ENCODE measurements at regions not wholly inside any gene's neighbourhood (a gene's known extent, or its start where the extent isn't known, plus 50 kb on each side); places are given as distances from the start of the nearest gene placed in this dataset.

DNA sequence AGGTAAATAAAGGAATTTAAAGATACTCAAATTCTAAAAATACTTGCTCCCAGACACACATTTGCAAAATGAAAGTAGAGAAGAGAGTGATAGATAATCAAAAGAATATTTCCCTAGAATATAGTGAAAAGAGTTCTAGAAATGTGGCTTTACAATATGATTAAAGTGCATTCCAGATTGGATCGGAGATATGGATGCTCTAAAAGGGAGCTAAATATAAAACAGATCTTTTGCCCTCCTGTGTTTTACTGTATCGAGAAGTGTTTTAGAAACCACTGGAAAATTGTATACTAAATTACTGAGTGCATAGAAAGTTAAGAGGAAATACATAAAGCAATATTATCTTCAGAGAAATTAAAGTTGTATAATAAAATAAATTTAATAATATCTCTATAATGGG, 1392.0 kb downstream of the TECRL start:
- H3K27me3 Mint-ChIP-seq = no peaks in the 10 kb centered on the region
- H3K4me1 Mint-ChIP-seq = no peaks in the 10 kb centered on the region
- ChIA-PET POLR2A (no interaction called here), CTCF (no interaction called here)
- DNase-seq = no peak
- no peak overlapping the region for H3K27ac Mint-ChIP-seq
- peaks cover 9% of the 10 kb centered on the region for H3K9me3 Mint-ChIP-seq
- no peak overlapping the region for H3K4me3 Mint-ChIP-seq
- H3K36me3 Mint-ChIP-seq (ENCODE audit: low read depth) = no peaks in the 10 kb centered on the region

DNA sequence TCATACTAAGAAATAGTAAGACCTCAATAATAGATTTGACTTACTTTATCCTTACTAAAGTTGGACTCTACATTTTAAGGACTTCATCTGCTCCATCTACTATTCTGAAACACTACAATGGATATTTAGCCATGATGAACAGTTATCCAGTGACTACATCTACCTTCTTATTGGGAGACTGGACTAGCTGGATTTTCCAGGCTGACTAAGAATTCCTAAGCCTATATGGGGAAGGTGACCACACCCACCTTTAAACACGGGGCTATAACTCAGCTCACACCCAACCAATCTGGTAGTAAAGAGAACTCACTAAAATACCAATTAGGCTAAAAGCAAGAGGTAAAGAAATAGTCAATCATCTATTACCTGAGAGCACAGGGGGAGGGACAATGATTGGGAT, 1438.4 kb downstream of the TECRL start:
- Mint-ChIP-seq H3K9me3 (peaks cover 8% of the 10 kb centered on the region), H3K27ac (no peak overlapping the region), H3K27me3 (no peaks in the 10 kb centered on the region), H3K36me3 (ENCODE audit: low read depth) (no peaks in the 10 kb centered on the region), H3K4me3 (no peak overlapping the region), H3K4me1 (no peaks in the 10 kb centered on the region)
- no peak for DNase-seq
- CTCF ChIA-PET = no interaction called here
- POLR2A ChIA-PET = no interaction called here

DNA sequence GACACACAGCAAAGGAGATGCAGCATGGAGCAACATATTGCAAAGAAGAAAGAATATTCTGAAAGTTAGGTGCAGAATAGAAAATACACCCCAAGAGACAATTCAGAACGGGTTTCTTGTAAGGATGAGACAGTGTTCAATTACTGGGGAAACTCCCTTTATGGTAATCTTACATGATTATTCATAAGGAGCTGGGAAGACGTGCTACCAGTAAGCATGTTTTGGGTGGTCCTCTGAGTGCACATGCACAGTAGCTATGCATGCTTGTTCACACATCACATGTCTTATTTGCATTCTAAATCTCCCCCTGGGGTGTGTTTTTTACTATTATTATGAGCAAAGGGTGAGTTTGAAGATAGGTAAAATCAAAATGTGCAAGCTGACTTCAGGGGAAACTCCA, 1448.8 kb downstream of the TECRL start:
- ChIA-PET POLR2A (no interaction called here), CTCF (no interaction called here)
- Mint-ChIP-seq H3K36me3 (ENCODE audit: low read depth) (no peaks in the 10 kb centered on the region), H3K27ac (no peak overlapping the region), H3K4me1 (no peaks in the 10 kb centered on the region), H3K9me3 (peaks cover 2% of the 10 kb centered on the region), H3K4me3 (no peak overlapping the region), H3K27me3 (no peaks in the 10 kb centered on the region)
- no peak for DNase-seq

DNA sequence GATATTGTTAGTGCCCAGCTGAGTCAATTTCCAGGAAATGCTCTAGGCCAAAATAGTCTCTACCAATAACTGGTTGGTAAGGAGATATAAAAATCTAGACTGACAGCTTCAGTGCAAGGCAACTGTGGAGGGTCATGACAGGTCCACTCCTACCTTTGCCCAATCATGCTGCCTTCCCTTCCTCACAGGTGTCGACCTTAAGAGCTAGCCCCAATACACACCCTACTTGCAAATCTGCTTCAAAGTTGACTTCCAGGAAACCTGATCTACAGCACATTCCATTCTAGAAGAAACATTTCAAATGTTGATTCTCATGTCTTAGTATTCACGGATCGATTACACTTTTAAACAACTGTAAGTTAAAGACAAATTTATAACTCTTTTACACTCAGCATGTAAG, 1455.5 kb downstream of the TECRL start:
- no peaks in the 10 kb centered on the region for H3K4me1 Mint-ChIP-seq

DNA sequence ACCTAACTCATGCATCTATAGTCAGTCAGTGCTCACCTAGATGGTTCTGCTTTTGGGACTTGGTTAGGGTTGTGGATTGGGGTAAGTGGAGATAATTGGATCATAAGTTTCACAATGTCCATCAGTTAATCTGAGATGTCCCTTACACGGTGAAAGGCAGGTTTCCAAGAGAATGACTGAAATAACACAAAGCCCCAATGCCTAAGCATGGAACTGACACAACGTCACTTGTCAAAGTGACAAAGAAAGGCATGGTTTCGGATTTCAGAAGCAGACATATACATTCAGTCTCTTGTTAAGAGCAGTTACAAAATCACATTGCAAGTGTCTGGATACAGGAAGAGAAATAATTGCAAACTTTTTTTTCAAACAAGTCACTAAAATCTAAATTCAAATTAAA, 1456.9 kb downstream of the TECRL start:
- H3K4me3 Mint-ChIP-seq = no peak overlapping the region
- ChIA-PET POLR2A (no interaction called here), CTCF (no interaction called here)
- DNase-seq = no peak
- H3K27ac Mint-ChIP-seq = no peak overlapping the region
- no peaks in the 10 kb centered on the region for H3K36me3 Mint-ChIP-seq (ENCODE audit: low read depth)
- no peaks in the 10 kb centered on the region for H3K27me3 Mint-ChIP-seq
- H3K4me1 Mint-ChIP-seq = no peaks in the 10 kb centered on the region
- H3K9me3 Mint-ChIP-seq = peaks cover 10% of the 10 kb centered on the region

More for the DNA sequence above, 1455.5 kb downstream of the TECRL start:
- Mint-ChIP-seq H3K9me3 (peaks cover 9% of the 10 kb centered on the region), H3K27ac (no peak overlapping the region), H3K27me3 (no peaks in the 10 kb centered on the region), H3K36me3 (ENCODE audit: low read depth) (no peaks in the 10 kb centered on the region), H3K4me3 (no peak overlapping the region)
- DNase-seq = no peak
- ChIA-PET POLR2A (no interaction called here), CTCF (no interaction called here)

DNA sequence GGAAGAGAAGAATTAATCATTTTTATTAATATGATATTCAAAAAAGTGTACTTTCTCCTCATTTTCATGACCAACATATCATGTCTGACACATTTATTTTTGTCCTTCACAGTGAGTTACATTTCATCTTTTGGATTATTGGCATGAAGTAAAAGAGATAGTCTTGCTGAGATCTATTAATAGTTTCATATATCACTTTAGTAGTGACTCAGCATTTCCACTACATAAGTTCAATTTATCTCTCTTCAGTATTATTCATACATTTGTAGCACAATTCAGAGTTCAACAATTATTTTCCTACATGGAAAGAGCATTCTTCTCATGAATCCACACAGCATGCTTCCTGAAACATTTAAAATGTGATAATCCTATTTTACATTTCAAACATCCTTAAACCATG, 1461.1 kb downstream of the TECRL start:
- H3K36me3 Mint-ChIP-seq (ENCODE audit: low read depth) = no peaks in the 10 kb centered on the region
- H3K27ac Mint-ChIP-seq = no peak overlapping the region
- H3K4me3 Mint-ChIP-seq = no peak overlapping the region
- H3K27me3 Mint-ChIP-seq = no peaks in the 10 kb centered on the region
- DNase-seq = no peak
- H3K4me1 Mint-ChIP-seq = no peaks in the 10 kb centered on the region
- ChIA-PET CTCF (no interaction called here), POLR2A (no interaction called here)
- peaks cover 11% of the 10 kb centered on the region for H3K9me3 Mint-ChIP-seq

DNA sequence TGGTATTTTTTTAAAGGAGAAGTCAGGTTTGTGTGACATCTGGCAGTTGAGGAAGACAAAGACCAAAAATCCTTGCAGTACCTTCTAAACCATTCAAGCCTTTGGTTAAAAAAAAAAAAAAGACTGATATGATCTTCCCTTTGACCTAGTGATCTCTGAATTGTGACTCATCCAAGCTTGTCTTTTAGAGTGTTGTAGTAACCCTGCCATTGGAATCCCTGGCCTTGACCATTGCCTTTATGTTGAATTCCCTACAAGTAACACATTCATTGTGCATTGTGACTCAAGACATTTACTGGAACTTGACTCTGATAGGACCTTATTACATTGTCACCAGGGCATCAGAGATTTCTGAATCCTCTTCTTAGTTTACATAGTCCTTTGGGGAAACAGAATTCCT, 1469.0 kb downstream of the TECRL start:
- ChIA-PET CTCF (no interaction called here), POLR2A (no interaction called here)
- H3K36me3 Mint-ChIP-seq (ENCODE audit: low read depth) = no peaks in the 10 kb centered on the region
- peaks cover 25% of the 10 kb centered on the region for H3K9me3 Mint-ChIP-seq
- H3K27me3 Mint-ChIP-seq = no peaks in the 10 kb centered on the region
- H3K4me1 Mint-ChIP-seq = no peaks in the 10 kb centered on the region
- no peak overlapping the region for H3K27ac Mint-ChIP-seq
- no peak for DNase-seq
- no peak overlapping the region for H3K4me3 Mint-ChIP-seq

DNA sequence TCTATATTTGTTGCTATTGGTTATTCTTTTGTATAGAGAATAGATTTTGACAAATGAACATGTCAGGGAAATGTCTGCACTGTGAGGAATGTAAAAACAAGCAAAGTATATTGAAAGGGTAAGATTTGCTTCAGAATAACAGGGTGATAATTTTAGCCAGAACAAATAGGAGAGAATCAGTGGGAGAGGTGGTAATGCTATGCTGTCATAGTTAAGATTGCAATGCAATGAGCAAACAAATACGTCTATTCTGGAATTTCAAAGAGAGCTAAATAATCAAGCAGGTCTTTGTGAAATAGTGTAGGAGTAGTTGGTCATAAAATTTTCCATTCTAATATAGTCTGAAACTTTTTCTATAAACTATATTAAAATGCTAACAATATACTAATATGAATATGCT, 1478.4 kb downstream of the TECRL start:
- Mint-ChIP-seq H3K27ac (no peak overlapping the region), H3K4me3 (no peak overlapping the region), H3K4me1 (no peaks in the 10 kb centered on the region), H3K9me3 (peaks cover 12% of the 10 kb centered on the region), H3K27me3 (no peaks in the 10 kb centered on the region), H3K36me3 (ENCODE audit: low read depth) (no peaks in the 10 kb centered on the region)
- ChIA-PET CTCF (no interaction called here), POLR2A (no interaction called here)
- DNase-seq = no peak

DNA sequence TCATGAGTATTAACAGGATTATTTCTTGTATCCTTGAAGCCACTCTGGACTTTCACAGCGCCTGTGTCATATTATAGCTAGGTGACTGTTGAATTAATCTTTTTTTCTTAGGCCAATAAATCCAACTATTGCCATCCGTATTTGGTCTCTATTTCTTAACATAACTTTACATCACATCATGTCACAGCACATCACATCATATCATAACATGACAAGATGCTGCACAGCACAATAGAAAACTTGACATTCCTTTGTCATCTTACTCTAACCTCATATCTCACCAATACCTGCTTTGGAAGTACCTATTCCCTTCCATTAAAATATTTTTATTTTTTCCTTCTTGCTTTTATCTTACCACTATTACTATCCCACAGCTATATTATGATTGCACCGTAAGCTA, 1480.8 kb downstream of the TECRL start:
- ChIA-PET CTCF (no interaction called here), POLR2A (no interaction called here)
- Mint-ChIP-seq H3K36me3 (ENCODE audit: low read depth) (no peaks in the 10 kb centered on the region), H3K27me3 (no peaks in the 10 kb centered on the region), H3K4me3 (no peak overlapping the region), H3K27ac (no peak overlapping the region), H3K9me3 (peaks cover 7% of the 10 kb centered on the region), H3K4me1 (no peaks in the 10 kb centered on the region)
- DNase-seq = no peak

DNA sequence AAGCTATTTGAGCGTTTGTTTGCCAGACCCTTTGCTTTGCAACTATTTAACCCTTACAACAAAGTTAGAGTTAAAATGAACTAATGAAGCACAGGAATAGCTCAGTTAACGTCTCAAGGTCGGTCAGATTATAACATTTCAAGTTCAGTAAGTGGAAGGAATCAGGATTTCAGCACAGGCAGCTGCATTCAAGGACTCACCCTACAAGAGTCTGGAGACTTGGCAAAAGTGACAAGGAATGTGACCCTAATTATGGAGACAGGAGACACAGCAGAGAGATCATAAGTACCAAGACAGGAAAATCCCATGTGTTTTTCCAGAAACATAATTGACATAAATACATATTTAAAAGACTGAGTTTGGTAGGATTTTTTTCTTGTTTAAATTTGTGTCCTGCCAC, 1481.7 kb downstream of the TECRL start:
- CTCF ChIA-PET = no interaction called here
- peaks cover 6% of the 10 kb centered on the region for H3K9me3 Mint-ChIP-seq
- no peaks in the 10 kb centered on the region for H3K27me3 Mint-ChIP-seq

DNA sequence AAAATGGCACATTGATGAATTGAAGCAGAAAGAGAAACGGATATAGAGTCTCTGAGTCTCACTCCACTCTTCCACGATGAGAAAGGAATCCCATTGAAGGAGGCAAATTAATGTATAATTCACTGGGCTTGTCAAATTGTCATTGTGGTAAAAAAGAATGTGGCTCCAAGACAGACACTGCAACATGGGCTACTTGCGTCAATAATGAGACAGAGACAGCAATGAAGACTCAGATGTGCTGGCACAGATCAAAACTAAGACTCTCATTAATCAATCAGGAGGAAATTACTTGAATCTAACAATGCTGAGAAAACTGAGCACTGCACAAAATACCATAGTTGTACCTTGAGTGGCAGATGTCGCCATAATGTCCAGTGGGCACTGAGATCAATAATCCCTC, 1485.5 kb downstream of the TECRL start:
- no peaks in the 10 kb centered on the region for H3K36me3 Mint-ChIP-seq (ENCODE audit: low read depth)
- CTCF ChIA-PET = no interaction called here
- POLR2A ChIA-PET = no interaction called here
- peaks cover 4% of the 10 kb centered on the region for H3K9me3 Mint-ChIP-seq
- no peak overlapping the region for H3K4me3 Mint-ChIP-seq
- H3K27ac Mint-ChIP-seq = no peak overlapping the region
- no peaks in the 10 kb centered on the region for H3K4me1 Mint-ChIP-seq
- H3K27me3 Mint-ChIP-seq = no peaks in the 10 kb centered on the region
- DNase-seq = no peak

More for the DNA sequence above, 1481.7 kb downstream of the TECRL start:
- no peaks in the 10 kb centered on the region for H3K36me3 Mint-ChIP-seq (ENCODE audit: low read depth)
- no peak overlapping the region for H3K4me3 Mint-ChIP-seq
- no peaks in the 10 kb centered on the region for H3K4me1 Mint-ChIP-seq
- no peak overlapping the region for H3K27ac Mint-ChIP-seq
- POLR2A ChIA-PET = no interaction called here
- DNase-seq = no peak

DNA sequence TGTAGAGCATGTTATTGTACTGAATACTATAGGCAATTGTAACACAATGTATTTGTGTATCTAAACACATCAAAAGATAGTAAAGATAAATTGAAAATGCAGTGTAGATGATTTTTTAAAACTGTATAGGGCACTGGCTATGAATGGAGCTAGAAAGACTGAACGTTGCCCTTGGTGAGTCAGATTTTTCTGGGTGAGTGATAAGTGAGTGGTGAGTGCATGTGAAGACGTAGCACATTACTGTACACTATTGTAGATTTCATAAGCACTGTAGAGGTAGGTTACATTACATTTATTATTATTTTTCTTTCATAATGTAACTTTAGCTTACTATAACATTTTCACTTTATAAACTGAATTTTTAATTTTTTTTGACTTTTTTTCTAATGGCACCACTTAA, 1491.6 kb downstream of the TECRL start:
- CTCF ChIA-PET = no interaction called here
- POLR2A ChIA-PET = no interaction called here
- H3K4me3 Mint-ChIP-seq = no peak overlapping the region
- H3K27me3 Mint-ChIP-seq = no peaks in the 10 kb centered on the region
- H3K27ac Mint-ChIP-seq = no peak overlapping the region
- no peak for DNase-seq
- no peaks in the 10 kb centered on the region for H3K4me1 Mint-ChIP-seq
- H3K9me3 Mint-ChIP-seq = no peaks in the 10 kb centered on the region
- H3K36me3 Mint-ChIP-seq (ENCODE audit: low read depth) = no peaks in the 10 kb centered on the region

DNA sequence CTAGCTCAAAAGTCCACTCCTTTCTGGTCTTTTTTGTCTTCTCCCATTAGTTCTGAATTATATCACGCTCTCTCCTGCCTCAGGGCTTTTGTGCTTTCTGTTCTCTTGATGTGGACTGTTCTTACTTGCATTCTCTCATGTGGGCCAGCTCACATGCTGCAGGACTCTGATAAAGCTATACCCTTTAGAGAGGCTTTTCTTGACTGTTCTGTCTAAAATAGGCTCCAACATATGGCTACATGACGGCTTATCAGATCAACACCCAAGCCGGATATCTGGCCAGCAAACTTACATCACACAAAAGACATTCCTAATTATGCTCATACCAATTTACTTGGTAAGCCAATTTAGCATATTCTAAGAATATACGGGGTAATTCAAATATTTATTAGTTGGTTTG, 1494.5 kb downstream of the TECRL start:
- no peaks in the 10 kb centered on the region for H3K4me1 Mint-ChIP-seq
- CTCF ChIA-PET = no interaction called here
- no peak for DNase-seq
- POLR2A ChIA-PET = no interaction called here
- no peak overlapping the region for H3K4me3 Mint-ChIP-seq
- H3K27me3 Mint-ChIP-seq = no peaks in the 10 kb centered on the region
- H3K27ac Mint-ChIP-seq = no peak overlapping the region
- H3K36me3 Mint-ChIP-seq (ENCODE audit: low read depth) = no peaks in the 10 kb centered on the region
- H3K9me3 Mint-ChIP-seq = peaks cover 2% of the 10 kb centered on the region

DNA sequence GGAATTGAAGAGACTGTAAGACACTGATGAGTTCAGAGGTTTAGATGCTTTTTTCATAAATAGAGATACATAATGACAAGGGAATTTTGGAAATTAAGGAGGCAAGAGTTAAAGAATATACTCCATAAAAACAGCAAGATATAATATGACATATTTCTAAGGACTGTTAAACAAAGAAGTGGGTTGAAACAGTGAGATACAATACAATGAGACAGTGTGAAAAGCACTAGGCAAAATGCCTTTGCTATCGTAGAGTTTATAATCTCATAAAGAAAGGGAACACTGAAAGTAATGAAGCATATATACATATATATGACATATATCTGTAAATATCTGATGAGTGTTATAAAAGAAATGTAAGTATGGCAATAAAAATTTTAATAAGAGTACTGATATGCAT, 1496.2 kb downstream of the TECRL start:
- Mint-ChIP-seq H3K36me3 (ENCODE audit: low read depth) (no peaks in the 10 kb centered on the region), H3K27me3 (no peaks in the 10 kb centered on the region), H3K4me3 (no peak overlapping the region), H3K9me3 (peaks cover 5% of the 10 kb centered on the region), H3K27ac (no peak overlapping the region), H3K4me1 (no peaks in the 10 kb centered on the region)
- ChIA-PET POLR2A (no interaction called here), CTCF (no interaction called here)
- DNase-seq = no peak

DNA sequence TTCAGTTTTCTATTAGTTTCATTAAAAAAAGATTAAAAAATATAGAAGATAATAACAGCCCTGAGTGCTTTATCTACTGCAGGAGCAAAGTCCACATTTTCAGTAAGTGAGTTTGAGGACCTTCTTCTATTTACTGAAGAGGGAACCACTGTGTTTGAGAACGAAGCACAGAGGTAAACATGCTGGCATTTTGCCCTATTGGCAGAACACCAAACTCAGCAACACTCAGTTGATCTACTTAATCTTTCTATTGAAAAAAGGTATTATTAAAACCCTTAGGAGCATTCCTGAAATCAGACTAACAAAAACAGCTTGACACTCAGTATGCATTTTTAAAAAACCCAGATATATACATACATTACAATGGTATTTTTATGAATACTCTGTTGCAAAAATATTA, 1496.7 kb downstream of the TECRL start:
- Mint-ChIP-seq H3K36me3 (ENCODE audit: low read depth) (no peaks in the 10 kb centered on the region), H3K9me3 (peaks cover 5% of the 10 kb centered on the region), H3K4me1 (no peaks in the 10 kb centered on the region), H3K27me3 (no peaks in the 10 kb centered on the region), H3K27ac (no peak overlapping the region), H3K4me3 (no peak overlapping the region)
- ChIA-PET POLR2A (no interaction called here), CTCF (no interaction called here)
- no peak for DNase-seq

All from activated CD4-positive, alpha-beta memory T cell treated with anti-CD3 and anti-CD28 coated beads, Interleukin-2, amount 10 ng/mL, durations not matched to agents 7 days and 5 days (primary cell).